Mammary epithelial cell (primary cell): ENCODE measurements at regions not wholly inside any gene's neighbourhood (a gene's known extent, or its start where the extent isn't known, plus 50 kb on each side); places are given as distances from the start of the nearest gene placed in this dataset.

Experiments used
- EZH2 ChIP-seq: IDR thresholded peaks from 2 replicates; pipeline ENCODE4 v1.6.1; 2012; ENCODE audit warnings: low read length, inconsistent platforms, borderline replicate concordance
- TF ChIP-seq, protein P1 (sequence below), 2 donors: IDR thresholded peaks in 1 of 2; conservative IDR thresholded peaks in 1 of 2; 2 replicates each; pipeline ENCODE4 v1.5.1; 2011 to 2012; ENCODE audit warnings: inconsistent platforms in 2 of 2, low read length in 2 of 2, mild to moderate bottlenecking in 2 of 2, control low read depth in 1 of 2, low read depth in 1 of 2; ENCODE audit not compliant: insufficient read depth in 1 of 2; ENCODE audit errors: extremely low read depth in 1 of 2

DNA sequence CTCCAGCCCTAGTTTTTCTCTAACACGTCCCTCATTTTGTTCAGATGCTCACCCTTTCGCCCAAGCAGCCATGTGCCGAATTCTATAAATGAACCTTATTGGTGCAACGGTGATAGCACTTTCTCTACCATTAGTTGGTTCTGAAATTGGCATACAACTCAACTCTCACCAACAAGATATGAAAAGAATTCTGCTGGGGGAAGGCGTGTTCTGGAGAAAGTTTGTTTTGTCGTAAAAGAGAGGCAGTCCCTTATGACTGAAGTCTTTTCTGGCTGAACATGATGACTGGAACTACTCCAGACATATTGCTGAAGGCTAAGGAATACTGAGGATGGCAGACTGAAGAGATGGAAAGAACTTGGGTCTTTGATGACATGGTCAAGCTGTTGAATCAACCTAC, 91.8 kb upstream of the UBE2E2 start:
- TF ChIP-seq, protein P1, sequence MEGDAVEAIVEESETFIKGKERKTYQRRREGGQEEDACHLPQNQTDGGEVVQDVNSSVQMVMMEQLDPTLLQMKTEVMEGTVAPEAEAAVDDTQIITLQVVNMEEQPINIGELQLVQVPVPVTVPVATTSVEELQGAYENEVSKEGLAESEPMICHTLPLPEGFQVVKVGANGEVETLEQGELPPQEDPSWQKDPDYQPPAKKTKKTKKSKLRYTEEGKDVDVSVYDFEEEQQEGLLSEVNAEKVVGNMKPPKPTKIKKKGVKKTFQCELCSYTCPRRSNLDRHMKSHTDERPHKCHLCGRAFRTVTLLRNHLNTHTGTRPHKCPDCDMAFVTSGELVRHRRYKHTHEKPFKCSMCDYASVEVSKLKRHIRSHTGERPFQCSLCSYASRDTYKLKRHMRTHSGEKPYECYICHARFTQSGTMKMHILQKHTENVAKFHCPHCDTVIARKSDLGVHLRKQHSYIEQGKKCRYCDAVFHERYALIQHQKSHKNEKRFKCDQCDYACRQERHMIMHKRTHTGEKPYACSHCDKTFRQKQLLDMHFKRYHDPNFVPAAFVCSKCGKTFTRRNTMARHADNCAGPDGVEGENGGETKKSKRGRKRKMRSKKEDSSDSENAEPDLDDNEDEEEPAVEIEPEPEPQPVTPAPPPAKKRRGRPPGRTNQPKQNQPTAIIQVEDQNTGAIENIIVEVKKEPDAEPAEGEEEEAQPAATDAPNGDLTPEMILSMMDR (conservative IDR thresholded peaks at IDR 0.05 in 1 of 2, IDR thresholded peaks at IDR 0.05 in 1 of 2; ENCODE audit: extremely low read depth in 1 of 2, insufficient read depth in 1 of 2, low read depth in 1 of 2, low read length in 2 of 2): no peak
- TF ChIP-seq EZH2: no peak
